ENCODE measurements at regions not wholly inside any gene's neighbourhood (a gene's known extent, or its start where the extent isn't known, plus 50 kb on each side); places are given as distances from the start of the nearest gene placed in this dataset.
A peak's percentile ranks its signal among the peaks of the same experiment; 100 is the strongest.

GRCh38 chr7:106382929-106383328 lies 98.1 kb upstream of the NAMPT start:
- ATAC-seq (replicated peaks in 1 of 4) (no peak), DNase-seq (no peak)
- H3K36me3 Mint-ChIP-seq: no peaks in the 10 kb centered on the region
- H3K4me1 Mint-ChIP-seq: peaks cover 0 to 2% (median 0%) of the 10 kb centered on the region in 3 donors
- peaks cover 0 to 7% of the 10 kb centered on the region in 2 donors for H3K27me3 Mint-ChIP-seq
- no peaks in the 10 kb centered on the region for H3K9me3 Mint-ChIP-seq
- no CpG with 5 or more reads among the region's 1 CpG for WGBS (ENCODE audit: insufficient coverage)
- no peak overlapping the region for H3K4me3 Mint-ChIP-seq
- H3K27me3 ChIP-seq (replicated peaks in 1 of 2; ENCODE audit: control insufficient read depth in 2 of 2, extremely low read depth in 1 of 2, insufficient read depth in 2 of 2, low read length in 1 of 2): no peaks in the 10 kb centered on the region
- no peak overlapping the region for H3K27ac ChIP-seq (ENCODE audit: low read length)
- ChIA-PET POLR2A (no interaction called here), CTCF (interaction anchor here in 1 of 2 donors (0.5 kb wide), 1 partner anchor 1491 kb away, joined by 3 read pairs; no protein-coding TSS in a partner anchor)
- H3K9me3 ChIP-seq: no peaks in the 10 kb centered on the region
- no peak overlapping the region for H3K4me3 ChIP-seq (ENCODE audit: control insufficient read depth in 1 of 2, extremely low read depth in 1 of 2, low read length in 1 of 2)
- H3K4me1 ChIP-seq (ENCODE audit: control insufficient read depth in 1 of 2, extremely low read depth in 1 of 2, insufficient read depth in 2 of 2, low read length in 2 of 2): no peaks in the 10 kb centered on the region
- H3K27ac Mint-ChIP-seq: no peak overlapping the region
- no peaks in the 10 kb centered on the region for H3K36me3 ChIP-seq (ENCODE audit: control insufficient read depth in 2 of 2, extremely low read depth in 1 of 2, insufficient read depth in 1 of 2, low read length in 1 of 2)

- H3K27me3 Mint-ChIP-seq: peaks cover 0 to 7% of the 10 kb centered on the region in 2 donors
- CTCF ChIA-PET: no interaction called here
Measured at GRCh38 chr7:106382129-106382528, 97.3 kb upstream of the NAMPT start.

GRCh38 chr7:106381252-106381651 lies 96.5 kb upstream of the NAMPT start:
- H3K4me3 Mint-ChIP-seq: no peak overlapping the region
- H3K4me1 Mint-ChIP-seq: peaks cover 0 to 8% (median 4%) of the 10 kb centered on the region in 3 donors
- H3K9me3 Mint-ChIP-seq: no peaks in the 10 kb centered on the region
- H3K27me3 Mint-ChIP-seq: peaks cover 0 to 7% of the 10 kb centered on the region in 2 donors
- H3K9me3 ChIP-seq: no peaks in the 10 kb centered on the region
- no peak for ATAC-seq (replicated peaks in 1 of 4)
- no peaks in the 10 kb centered on the region for H3K36me3 ChIP-seq (ENCODE audit: control insufficient read depth in 2 of 2, extremely low read depth in 1 of 2, insufficient read depth in 1 of 2, low read length in 1 of 2)
- no peak overlapping the region for H3K27ac ChIP-seq (ENCODE audit: low read length)
- CTCF ChIA-PET: no interaction called here
- DNase-seq: no peak
- WGBS (ENCODE audit: insufficient coverage): no CpG with 5 or more reads among the region's 2 CpGs
- H3K27me3 ChIP-seq (replicated peaks in 1 of 2; ENCODE audit: control insufficient read depth in 2 of 2, extremely low read depth in 1 of 2, insufficient read depth in 2 of 2, low read length in 1 of 2): no peaks in the 10 kb centered on the region
- no peak overlapping the region for H3K27ac Mint-ChIP-seq
- POLR2A ChIA-PET: no interaction called here
- H3K4me1 ChIP-seq (ENCODE audit: control insufficient read depth in 1 of 2, extremely low read depth in 1 of 2, insufficient read depth in 2 of 2, low read length in 2 of 2): no peaks in the 10 kb centered on the region
- no peak overlapping the region for H3K4me3 ChIP-seq (ENCODE audit: control insufficient read depth in 1 of 2, extremely low read depth in 1 of 2, low read length in 1 of 2)
- no peaks in the 10 kb centered on the region for H3K36me3 Mint-ChIP-seq

More at GRCh38 chr7:106382129-106382528, 97.3 kb upstream of the NAMPT start:
- no peaks in the 10 kb centered on the region for H3K9me3 Mint-ChIP-seq
- Histone ChIP-seq H3K9me3 (no peaks in the 10 kb centered on the region), H3K4me3 (ENCODE audit: control insufficient read depth in 1 of 2, extremely low read depth in 1 of 2, low read length in 1 of 2) (no peak overlapping the region), H3K36me3 (ENCODE audit: control insufficient read depth in 2 of 2, extremely low read depth in 1 of 2, insufficient read depth in 1 of 2, low read length in 1 of 2) (no peaks in the 10 kb centered on the region), H3K4me1 (ENCODE audit: control insufficient read depth in 1 of 2, extremely low read depth in 1 of 2, insufficient read depth in 2 of 2, low read length in 2 of 2) (no peaks in the 10 kb centered on the region), H3K27ac (ENCODE audit: low read length) (no peak overlapping the region), H3K27me3 (replicated peaks in 1 of 2; ENCODE audit: control insufficient read depth in 2 of 2, extremely low read depth in 1 of 2, insufficient read depth in 2 of 2, low read length in 1 of 2) (no peaks in the 10 kb centered on the region)
- peaks cover 0 to 8% (median 4%) of the 10 kb centered on the region in 3 donors for H3K4me1 Mint-ChIP-seq
- DNase-seq (no peak), ATAC-seq (replicated peaks in 1 of 4) (no peak)
- no peak overlapping the region for H3K4me3 Mint-ChIP-seq
- no peak overlapping the region for H3K27ac Mint-ChIP-seq
- whole genome bisulfite sequencing (ENCODE audit: insufficient coverage): no CpG with 5 or more reads among the region's 1 CpG
- H3K36me3 Mint-ChIP-seq: no peaks in the 10 kb centered on the region
- POLR2A ChIA-PET: no interaction called here

GRCh38 chr7:106377847-106378361 lies 93.1 kb upstream of the NAMPT start:
- 83% methylated on average over 2 of the region's 3 CpGs for WGBS (ENCODE audit: insufficient coverage)
- ChIA-PET POLR2A (no interaction called here), CTCF (interaction anchor here in 1 of 2 donors (0.5 kb wide), 1 partner anchor 213 kb away, joined by 6 read pairs; no protein-coding TSS in a partner anchor)
- Histone ChIP-seq H3K4me3 (ENCODE audit: control insufficient read depth in 1 of 2, extremely low read depth in 1 of 2, low read length in 1 of 2) (no peak overlapping the region), H3K9me3 (no peaks in the 10 kb centered on the region), H3K4me1 (ENCODE audit: control insufficient read depth in 1 of 2, extremely low read depth in 1 of 2, insufficient read depth in 2 of 2, low read length in 2 of 2) (no peaks in the 10 kb centered on the region), H3K36me3 (ENCODE audit: control insufficient read depth in 2 of 2, extremely low read depth in 1 of 2, insufficient read depth in 1 of 2, low read length in 1 of 2) (no peaks in the 10 kb centered on the region), H3K27ac (ENCODE audit: low read length) (no peak overlapping the region), H3K27me3 (replicated peaks in 1 of 2; ENCODE audit: control insufficient read depth in 2 of 2, extremely low read depth in 1 of 2, insufficient read depth in 2 of 2, low read length in 1 of 2) (no peaks in the 10 kb centered on the region)
- Mint-ChIP-seq H3K4me3 (peak overlapping the region in 1 of 3 donors; percentile 1), H3K27me3 (peaks cover 0 to 9% of the 10 kb centered on the region in 2 donors), H3K36me3 (no peaks in the 10 kb centered on the region), H3K4me1 (peaks cover 0 to 8% (median 4%) of the 10 kb centered on the region in 3 donors), H3K9me3 (no peaks in the 10 kb centered on the region), H3K27ac (no peak overlapping the region)
- ATAC-seq (replicated peaks in 1 of 4) (no peak), DNase-seq (no peak)

- no peaks in the 10 kb centered on the region for H3K9me3 Mint-ChIP-seq
- no peaks in the 10 kb centered on the region for H3K27me3 ChIP-seq (replicated peaks in 1 of 2; ENCODE audit: control insufficient read depth in 2 of 2, extremely low read depth in 1 of 2, insufficient read depth in 2 of 2, low read length in 1 of 2)
- no peak overlapping the region for H3K4me3 ChIP-seq (ENCODE audit: control insufficient read depth in 1 of 2, extremely low read depth in 1 of 2, low read length in 1 of 2)
- H3K27ac ChIP-seq (ENCODE audit: low read length): no peak overlapping the region
- H3K27me3 Mint-ChIP-seq: peaks cover 0 to 6% of the 10 kb centered on the region in 2 donors
- CTCF ChIA-PET: interaction anchor here in 1 of 2 donors (0.7 kb wide), 1 partner anchor 891 kb away, joined by 3 read pairs; no protein-coding TSS in a partner anchor
- 100% methylated on average over 1 of the region's 3 CpGs for WGBS (ENCODE audit: insufficient coverage)
- H3K27ac Mint-ChIP-seq: no peak overlapping the region
- no peak for ATAC-seq (replicated peaks in 1 of 4)
- no peaks in the 10 kb centered on the region for H3K9me3 ChIP-seq
- H3K4me1 Mint-ChIP-seq: peaks cover 0 to 8% (median 4%) of the 10 kb centered on the region in 3 donors
- H3K4me3 Mint-ChIP-seq: no peak overlapping the region
- H3K36me3 ChIP-seq (ENCODE audit: control insufficient read depth in 2 of 2, extremely low read depth in 1 of 2, insufficient read depth in 1 of 2, low read length in 1 of 2): no peaks in the 10 kb centered on the region
- no peaks in the 10 kb centered on the region for H3K4me1 ChIP-seq (ENCODE audit: control insufficient read depth in 1 of 2, extremely low read depth in 1 of 2, insufficient read depth in 2 of 2, low read length in 2 of 2)
- DNase-seq: no peak
- POLR2A ChIA-PET: no interaction called here
- H3K36me3 Mint-ChIP-seq: no peaks in the 10 kb centered on the region
Measured at GRCh38 chr7:106376026-106376799, 91.4 kb upstream of the NAMPT start.

GRCh38 chr7:106375499-106375898 lies 90.7 kb upstream of the NAMPT start:
- peaks cover 0 to 8% (median 4%) of the 10 kb centered on the region in 3 donors for H3K4me1 Mint-ChIP-seq
- peaks cover 0 to 6% of the 10 kb centered on the region in 2 donors for H3K27me3 Mint-ChIP-seq
- Histone ChIP-seq H3K27ac (ENCODE audit: low read length) (no peak overlapping the region), H3K27me3 (replicated peaks in 1 of 2; ENCODE audit: control insufficient read depth in 2 of 2, extremely low read depth in 1 of 2, insufficient read depth in 2 of 2, low read length in 1 of 2) (no peaks in the 10 kb centered on the region), H3K4me3 (ENCODE audit: control insufficient read depth in 1 of 2, extremely low read depth in 1 of 2, low read length in 1 of 2) (no peak overlapping the region), H3K9me3 (no peaks in the 10 kb centered on the region), H3K4me1 (ENCODE audit: control insufficient read depth in 1 of 2, extremely low read depth in 1 of 2, insufficient read depth in 2 of 2, low read length in 2 of 2) (no peaks in the 10 kb centered on the region), H3K36me3 (ENCODE audit: control insufficient read depth in 2 of 2, extremely low read depth in 1 of 2, insufficient read depth in 1 of 2, low read length in 1 of 2) (no peaks in the 10 kb centered on the region)
- H3K9me3 Mint-ChIP-seq: no peaks in the 10 kb centered on the region
- no peaks in the 10 kb centered on the region for H3K36me3 Mint-ChIP-seq
- H3K4me3 Mint-ChIP-seq: no peak overlapping the region
- ChIA-PET CTCF (no interaction called here), POLR2A (no interaction called here)
- 71% methylated on average over 1 of the region's 2 CpGs for WGBS (ENCODE audit: insufficient coverage)
- H3K27ac Mint-ChIP-seq: no peak overlapping the region
- DNase-seq: no peak
- ATAC-seq (replicated peaks in 1 of 4): no peak

All from T-cell (primary cell).